Fibroblast of the conjunctiva (primary cell): ENCODE measurements at regions not wholly inside any gene's neighbourhood (a gene's known extent, or its start where the extent isn't known, plus 50 kb on each side); places are given as distances from the start of the nearest gene placed in this dataset.

ENCODE experiments used
- DNase-seq: peaks from one replicate; pipeline ENCODE4 v3.0.0-alpha.2; 2010; ENCODE audit warnings: low read depth

DNA sequence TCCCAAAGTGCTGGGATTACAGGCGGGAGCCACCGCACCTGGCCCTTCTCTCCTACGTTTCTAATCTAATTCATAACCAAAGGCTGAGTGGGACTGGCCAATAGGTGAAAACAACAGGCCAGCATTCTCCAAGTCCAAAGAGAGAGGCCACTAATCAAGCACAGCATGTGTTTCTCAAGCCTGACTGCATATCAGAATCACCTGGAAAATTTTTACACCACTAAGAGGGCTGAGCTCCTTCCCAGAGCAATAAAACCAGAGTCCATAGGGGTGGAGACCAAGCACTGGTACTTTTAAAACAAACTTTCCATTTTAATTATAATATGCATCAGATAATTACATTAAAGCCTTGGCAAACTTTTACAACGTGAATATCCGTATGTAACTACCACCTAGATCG, 254.4 kb downstream of the OPA1 start:
- no peak for DNase-seq

GRCh38 chr3:193848547-193848946, 255.5 kb downstream of the OPA1 start:
- DNase-seq: no peak

DNA sequence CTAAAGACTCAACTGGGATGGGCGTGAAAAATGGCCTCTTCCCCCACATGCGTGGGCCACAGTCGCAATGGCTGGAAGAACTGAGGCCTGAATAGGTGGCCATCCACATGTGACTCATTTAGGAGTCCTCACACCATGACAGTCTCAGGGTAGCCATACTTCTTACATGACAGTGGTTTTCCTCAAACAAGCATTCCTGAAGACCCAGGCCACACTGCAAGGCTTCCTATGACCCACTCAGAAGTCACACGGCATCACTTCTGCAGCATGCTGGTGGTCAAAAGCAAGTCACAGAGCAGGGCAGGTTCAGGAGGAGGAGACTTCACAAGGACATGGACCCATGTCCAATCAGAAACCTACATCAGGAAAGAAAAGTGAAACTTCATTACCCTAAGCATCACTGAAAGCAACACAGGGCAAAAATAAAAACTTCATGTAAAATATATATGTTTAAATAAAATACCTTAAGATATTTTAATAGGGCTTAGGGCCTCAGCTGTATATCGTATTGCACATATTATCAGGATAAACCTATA, 257.1 kb downstream of the OPA1 start:
- no peak for DNase-seq

DNA sequence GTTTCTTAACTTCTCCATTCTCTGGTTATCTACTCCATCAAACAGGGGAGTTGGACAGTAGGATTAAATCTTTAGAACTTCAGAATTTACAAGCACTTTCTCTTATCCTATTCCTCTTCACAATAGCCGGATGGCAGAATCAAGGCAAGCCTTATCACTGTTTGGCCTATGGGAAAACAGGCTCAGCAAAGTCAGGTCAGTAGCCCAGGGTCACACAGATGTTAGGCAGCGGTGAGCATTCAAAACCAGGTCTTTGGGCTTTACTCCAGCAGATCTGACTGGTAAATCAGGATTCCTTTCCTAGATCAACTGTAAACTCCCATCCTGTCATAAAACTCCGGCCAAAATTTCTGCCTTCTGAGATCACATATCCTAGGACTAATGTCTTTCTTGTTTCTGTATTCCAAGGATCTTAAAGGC, 258.4 kb downstream of the OPA1 start:
- DNase-seq: no peak

- DNase-seq: no peak
These were observed 259.1 kb downstream of the OPA1 start for GRCh38 chr3:193851941-193852674.

GRCh38 chr3:193852901-193853300, 259.9 kb downstream of the OPA1 start:
- DNase-seq: no peak

GRCh38 chr3:193853511-193854219, 260.7 kb downstream of the OPA1 start:
- DNase-seq: no peak

GRCh38 chr3:193857996-193858395, 265.0 kb downstream of the OPA1 start:
- DNase-seq: peak; percentile 97

DNA sequence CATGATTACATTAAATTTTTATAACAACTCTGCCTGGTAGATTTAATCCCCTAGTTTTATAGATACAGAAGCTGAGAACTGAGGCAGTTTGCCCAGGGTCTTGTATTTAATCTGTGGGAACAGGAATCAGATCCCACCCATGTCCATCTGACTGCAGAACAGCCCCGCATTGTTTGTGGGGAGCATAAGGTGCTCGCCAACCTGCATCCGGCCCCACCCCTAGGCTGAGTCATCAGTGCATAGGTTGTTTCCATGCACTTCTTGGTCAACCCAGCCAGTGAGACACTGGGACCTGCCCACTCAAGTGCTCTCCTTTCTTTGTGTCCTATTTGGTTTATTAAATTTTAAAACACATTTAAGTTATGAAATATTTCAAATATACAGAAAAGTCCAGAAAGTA, 266.2 kb downstream of the OPA1 start:
- no peak for DNase-seq

GRCh38 chr3:193861012-193861411, 268.0 kb downstream of the OPA1 start:
- DNase-seq: no peak

DNA sequence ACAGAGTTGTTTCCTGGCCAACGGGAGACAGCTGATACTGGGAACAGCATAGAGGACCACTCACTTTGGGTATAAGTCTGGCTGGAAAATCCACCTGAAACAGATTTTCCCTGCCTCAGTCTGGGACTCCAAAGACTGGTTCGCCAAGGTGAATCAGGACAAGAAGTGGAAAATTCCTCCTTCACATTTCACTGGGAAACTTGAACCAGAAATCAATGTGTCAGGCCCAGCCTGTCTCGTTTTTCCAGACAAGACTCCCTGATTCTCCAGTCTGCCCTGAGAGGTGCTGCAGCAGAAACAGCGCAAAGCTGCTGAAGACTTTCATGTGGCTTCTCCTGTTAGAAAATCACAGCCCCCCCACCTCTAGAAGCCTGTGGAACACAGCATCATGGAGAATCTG, 269.8 kb downstream of the OPA1 start:
- no peak for DNase-seq

GRCh38 chr3:193863657-193864357, 270.8 kb downstream of the OPA1 start:
- no peak for DNase-seq

DNA sequence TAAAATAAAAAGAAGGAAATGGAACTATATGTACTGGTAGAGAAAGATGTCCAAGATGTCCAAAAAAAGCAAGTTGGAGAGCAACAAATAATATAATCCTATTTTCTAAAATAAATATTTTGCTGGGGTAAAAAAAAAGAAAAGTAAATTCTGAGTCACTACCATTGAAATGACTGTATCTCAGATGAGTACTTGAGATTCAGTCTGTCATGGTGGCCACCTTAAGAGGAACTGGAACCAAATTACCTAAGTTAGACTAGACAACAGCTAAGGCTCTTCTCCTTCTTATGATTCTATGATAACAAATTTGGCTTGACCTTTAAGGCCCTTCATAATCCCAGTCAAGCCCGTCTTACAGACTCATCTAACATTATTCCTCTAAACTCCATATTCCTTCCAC, 270.6 kb upstream of the HES1 start:
- no peak for DNase-seq

DNA sequence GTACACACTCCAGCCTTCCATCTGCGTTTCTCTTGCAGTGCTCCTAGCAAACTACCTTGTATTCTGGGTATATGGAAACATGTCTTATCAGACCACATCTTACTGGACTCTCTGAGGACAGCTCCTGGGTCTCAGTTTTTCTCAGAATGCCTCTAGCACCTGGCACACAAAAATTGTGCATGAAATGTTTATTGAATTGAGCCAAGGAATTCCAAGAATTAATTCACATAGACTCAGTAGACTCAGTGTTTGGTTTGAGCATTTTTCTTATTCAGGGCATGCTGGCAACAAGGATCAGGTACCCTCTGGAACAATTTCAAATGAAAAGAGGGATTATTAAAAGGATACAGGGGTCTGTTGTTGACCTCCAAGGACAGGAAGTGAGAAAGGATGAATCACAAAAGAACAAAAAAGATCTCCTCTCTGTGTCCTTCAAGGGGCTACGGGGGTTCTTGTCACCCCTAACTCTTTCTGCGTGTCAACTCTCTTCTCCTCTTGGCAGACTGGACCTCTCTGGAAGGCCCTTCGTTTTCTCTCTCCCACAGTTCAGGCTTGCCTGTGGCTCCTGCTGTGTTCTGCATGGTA, 270.0 kb upstream of the HES1 start:
- DNase-seq: no peak

DNA sequence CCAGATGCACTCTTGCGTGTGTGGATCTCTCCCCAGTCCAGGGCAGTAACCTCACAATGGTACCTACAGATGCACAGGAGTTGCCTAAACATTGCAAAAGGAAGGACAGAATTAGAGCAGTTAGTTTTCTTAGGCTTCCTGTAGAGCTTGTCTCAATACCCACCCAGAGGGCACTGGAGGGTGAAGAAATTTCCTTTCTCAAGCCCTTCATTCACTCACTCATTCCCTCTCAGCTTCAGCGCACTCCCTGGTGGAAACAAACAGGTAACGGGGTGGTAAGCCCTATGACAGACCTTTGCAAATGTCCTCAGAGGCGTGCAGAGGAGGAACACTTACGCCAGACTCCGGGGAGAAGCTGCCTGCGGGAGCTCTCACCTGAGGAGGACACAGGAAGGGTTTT, 267.4 kb upstream of the HES1 start:
- DNase-seq: no peak

DNA sequence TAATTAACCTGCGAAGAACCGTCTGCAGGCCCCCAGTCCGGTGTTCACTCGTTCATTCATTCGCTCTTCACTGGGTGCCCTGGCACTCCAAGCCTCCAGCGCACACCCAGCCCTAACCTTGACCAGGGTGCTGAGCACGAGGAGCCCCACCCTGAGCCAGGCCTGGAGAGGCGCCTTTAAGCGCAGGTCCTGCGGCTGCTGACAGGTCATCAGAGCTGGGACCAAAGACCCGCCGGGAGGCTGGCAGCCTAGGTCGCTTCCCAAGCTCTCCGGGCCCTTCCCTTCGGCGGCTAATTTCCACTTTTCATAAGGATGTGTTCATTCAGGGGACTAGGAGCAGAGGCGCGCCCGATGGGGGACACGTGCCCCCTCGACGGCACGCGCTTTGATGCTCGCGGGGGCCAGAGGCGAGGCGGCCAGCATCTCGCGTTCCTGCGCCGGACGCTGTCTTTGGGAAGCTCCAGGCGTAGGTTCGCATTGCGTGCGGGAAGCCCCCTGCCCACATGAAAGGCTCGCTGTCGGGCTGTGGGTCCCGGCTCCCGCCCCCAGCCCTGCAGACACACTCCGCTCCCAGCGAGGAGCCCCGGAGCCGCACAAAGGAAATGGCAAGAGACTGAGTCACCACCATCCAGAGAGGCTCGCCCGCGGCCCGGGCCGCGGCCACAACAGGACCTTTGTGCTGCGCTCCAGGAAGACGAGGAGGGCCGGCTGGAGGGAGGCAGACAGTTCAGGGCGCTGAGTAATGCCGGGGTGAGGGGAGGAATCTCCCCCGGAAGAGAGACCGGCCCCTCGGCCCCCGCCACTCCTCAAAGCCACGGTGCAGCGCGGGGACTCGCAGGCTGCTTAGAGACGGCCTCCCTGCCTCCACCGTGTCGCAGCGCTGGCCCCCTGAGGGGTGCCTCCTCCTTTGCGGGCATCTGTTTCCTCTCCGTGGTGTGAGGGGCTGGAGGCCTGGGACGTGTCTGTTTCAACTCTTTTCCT, 266.4 kb upstream of the HES1 start:
- peak; percentile 22 for DNase-seq

GRCh38 chr3:193870376-193871219, 265.4 kb upstream of the HES1 start:
- no peak for DNase-seq

DNA sequence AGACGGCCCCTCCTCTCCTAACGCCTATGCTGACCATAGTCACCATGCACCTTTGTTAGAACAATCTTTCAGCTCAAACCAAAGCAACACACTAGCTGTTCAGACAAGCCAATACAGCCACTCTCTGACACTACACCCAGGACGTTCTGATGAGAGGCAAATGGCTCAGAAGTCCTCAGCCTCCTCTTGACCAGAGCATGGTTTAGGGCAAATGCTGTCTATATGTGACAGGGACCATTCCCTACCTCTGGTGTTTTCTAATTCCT, 264.8 kb upstream of the HES1 start:
- DNase-seq: no peak

- peak; percentile 85 for DNase-seq
These were observed 263.6 kb upstream of the HES1 start for GRCh38 chr3:193872265-193872753.

DNA sequence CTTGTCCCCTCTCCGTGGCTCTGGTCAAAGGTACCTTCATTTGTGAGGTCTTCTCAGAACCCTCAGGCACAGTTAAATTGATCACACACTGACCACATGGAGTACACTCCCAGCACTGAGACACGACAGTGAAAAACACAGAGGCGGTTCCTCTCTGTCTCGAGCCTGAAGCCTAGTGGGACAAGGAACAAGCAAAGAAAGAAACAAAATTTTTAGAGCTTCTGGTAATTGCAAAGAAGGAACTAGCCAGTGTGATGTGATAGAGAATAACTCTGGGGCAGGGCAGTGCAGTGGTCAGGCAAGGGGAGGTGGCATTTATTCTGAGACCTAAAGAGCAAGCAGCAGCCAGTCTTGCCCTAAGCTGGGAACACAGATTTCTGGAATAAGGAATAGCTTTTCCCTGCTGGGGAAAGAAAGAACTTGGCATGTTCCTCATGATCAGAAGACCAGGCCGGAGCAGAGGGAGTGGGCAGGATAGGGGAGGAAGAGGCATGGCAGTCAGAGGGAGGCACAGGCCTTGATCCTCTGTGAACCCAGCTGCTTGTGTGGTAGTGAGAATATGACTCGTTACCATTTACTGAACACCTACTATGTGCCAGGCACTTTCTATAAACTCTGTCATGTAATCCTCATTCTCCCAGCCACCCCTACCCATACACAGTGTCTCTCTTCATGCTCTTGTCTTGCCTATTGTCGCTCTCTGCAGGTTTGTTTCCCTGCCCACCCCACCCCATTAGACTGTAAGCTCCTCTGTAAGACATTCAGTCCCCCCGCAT, 262.3 kb upstream of the HES1 start:
- DNase-seq: no peak
